ENCODE measurements at regions not wholly inside any gene's neighbourhood (a gene's known extent, or its start where the extent isn't known, plus 50 kb on each side); places are given as distances from the start of the nearest gene placed in this dataset.

DNA sequence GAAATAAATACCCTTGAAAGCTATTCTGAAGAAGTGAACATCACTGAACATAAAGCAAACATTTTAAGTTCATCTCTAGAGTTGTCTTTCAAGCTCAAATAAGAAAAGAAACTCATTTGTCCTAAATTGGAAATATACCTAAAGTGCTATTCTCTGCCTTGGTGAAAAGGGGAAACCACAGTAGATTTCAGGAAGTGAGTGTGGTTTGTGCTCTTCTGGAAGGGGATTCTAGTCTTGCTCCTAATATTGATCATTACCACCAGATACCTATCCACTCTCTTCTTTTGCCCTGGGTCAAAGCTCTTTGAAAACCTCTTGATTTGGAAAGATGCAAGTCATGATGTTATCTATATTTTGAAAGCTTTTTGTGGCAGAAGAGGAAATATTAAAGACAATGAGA is 798.1 kb downstream of the ADGRL2 start:
- TF ChIP-seq, protein P1, sequence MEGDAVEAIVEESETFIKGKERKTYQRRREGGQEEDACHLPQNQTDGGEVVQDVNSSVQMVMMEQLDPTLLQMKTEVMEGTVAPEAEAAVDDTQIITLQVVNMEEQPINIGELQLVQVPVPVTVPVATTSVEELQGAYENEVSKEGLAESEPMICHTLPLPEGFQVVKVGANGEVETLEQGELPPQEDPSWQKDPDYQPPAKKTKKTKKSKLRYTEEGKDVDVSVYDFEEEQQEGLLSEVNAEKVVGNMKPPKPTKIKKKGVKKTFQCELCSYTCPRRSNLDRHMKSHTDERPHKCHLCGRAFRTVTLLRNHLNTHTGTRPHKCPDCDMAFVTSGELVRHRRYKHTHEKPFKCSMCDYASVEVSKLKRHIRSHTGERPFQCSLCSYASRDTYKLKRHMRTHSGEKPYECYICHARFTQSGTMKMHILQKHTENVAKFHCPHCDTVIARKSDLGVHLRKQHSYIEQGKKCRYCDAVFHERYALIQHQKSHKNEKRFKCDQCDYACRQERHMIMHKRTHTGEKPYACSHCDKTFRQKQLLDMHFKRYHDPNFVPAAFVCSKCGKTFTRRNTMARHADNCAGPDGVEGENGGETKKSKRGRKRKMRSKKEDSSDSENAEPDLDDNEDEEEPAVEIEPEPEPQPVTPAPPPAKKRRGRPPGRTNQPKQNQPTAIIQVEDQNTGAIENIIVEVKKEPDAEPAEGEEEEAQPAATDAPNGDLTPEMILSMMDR (IDR thresholded peaks at IDR 0.05 in 4 of 5, conservative IDR thresholded peaks at IDR 0.05 in 1 of 5), result no peak
- no peak for TF ChIP-seq POLR2A (IDR thresholded peaks at IDR 0.05)

Measured in gastrocnemius medialis (tissue), 4 donors.